Endothelial cell of umbilical vein (primary cell): ENCODE measurements at regions not wholly inside any gene's neighbourhood (a gene's known extent, or its start where the extent isn't known, plus 50 kb on each side); places are given as distances from the start of the nearest gene placed in this dataset.

Source experiments
- CTCF ChIP-seq, 2 donors: IDR thresholded peaks; 1 replicate in 1 of 2; 2 replicates in 1 of 2; pipeline ENCODE4 v1.5.1; 2011; ENCODE audit warnings: low read length in 2 of 2, mild to moderate bottlenecking in 2 of 2, moderate library complexity in 2 of 2, control low read depth in 1 of 2, inconsistent platforms in 1 of 2, low read depth in 1 of 2; ENCODE audit not compliant: insufficient read depth in 1 of 2; ENCODE audit errors: extremely low read depth in 1 of 2
- EZH2 ChIP-seq: IDR thresholded peaks from 2 replicates; pipeline ENCODE4 v1.6.1; 2012; ENCODE audit warnings: borderline replicate concordance, low read depth, mild to moderate bottlenecking, moderate library complexity, low read length, inconsistent platforms; ENCODE audit not compliant: severe bottlenecking
- FOS ChIP-seq: IDR thresholded peaks from 2 replicates; pipeline ENCODE4 v1.6.1; 2011; ENCODE audit warnings: mild to moderate bottlenecking, low read length, moderate library complexity, borderline replicate concordance; ENCODE audit not compliant: insufficient read depth
- JUN ChIP-seq: IDR thresholded peaks from 2 replicates; pipeline ENCODE4 v1.6.1; 2011; ENCODE audit warnings: borderline replicate concordance, low read depth; ENCODE audit not compliant: insufficient read length, insufficient read depth
- MAX ChIP-seq: IDR thresholded peaks from 2 replicates; pipeline ENCODE4 v1.6.1; 2011; ENCODE audit not compliant: insufficient read depth, insufficient read length
- POLR2A ChIP-seq: IDR thresholded peaks from 2 replicates; pipeline ENCODE4 v1.6.1; 2012; ENCODE audit warnings: low read depth, mild to moderate bottlenecking, control low read depth, low read length
- POLR2AphosphoS5 ChIP-seq: IDR thresholded peaks from 2 replicates; pipeline ENCODE4 v1.6.1; 2012; ENCODE audit warnings: low read depth, mild to moderate bottlenecking, control low read depth, low read length, moderate library complexity; ENCODE audit not compliant: insufficient read depth

DNA sequence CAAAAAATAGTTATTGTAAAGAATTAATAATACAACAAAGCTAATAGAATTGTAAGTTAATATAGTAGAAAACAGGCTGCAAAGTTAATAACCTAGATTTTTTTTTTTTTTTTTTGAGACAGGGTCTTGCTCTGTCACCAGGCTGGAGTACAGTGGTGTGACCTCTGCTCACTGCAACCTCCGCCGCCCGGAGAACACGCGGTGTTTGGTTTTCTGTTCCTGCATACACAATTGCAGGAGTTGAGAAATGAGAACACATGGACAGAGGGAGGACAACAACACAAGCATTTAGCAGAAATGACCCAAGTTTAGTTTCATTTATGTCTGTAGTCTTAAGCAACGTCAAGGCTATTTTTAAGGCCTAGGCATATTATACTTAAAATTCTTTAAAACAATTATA lies 145.9 kb upstream of the PCDH10 start:
- TF ChIP-seq CTCF (IDR thresholded peaks at IDR 0.05; ENCODE audit: extremely low read depth in 1 of 2, insufficient read depth in 1 of 2, low read depth in 1 of 2, low read length in 2 of 2) (no peak), EZH2 (no peak), POLR2A (no peak), POLR2AphosphoS5 (no peak), JUN (no peak), FOS (no peak), MAX (no peak)
